Osteoblast (primary cell): ENCODE measurements at regions not wholly inside any gene's neighbourhood (a gene's known extent, or its start where the extent isn't known, plus 50 kb on each side); places are given as distances from the start of the nearest gene placed in this dataset.

ENCODE experiments used
- DNase-seq: peaks from one replicate; pipeline ENCODE4 v3.0.0; 2011; ENCODE audit warnings: low spot score, mixed read lengths; ENCODE audit not compliant: insufficient read length; ENCODE audit errors: missing footprints
- H2AFZ ChIP-seq: 2 replicates; pipeline ENCODE4 v1.6.0; 2011; ENCODE audit warnings: mild to moderate bottlenecking, low read length
- H3K27ac ChIP-seq: 2 replicates; pipeline ENCODE4 v1.5.1; 2011; ENCODE audit warnings: mild to moderate bottlenecking, low read depth, low read length, moderate library complexity
- H3K27me3 ChIP-seq: 2 replicates; pipeline ENCODE4 v1.6.0; 2012; ENCODE audit warnings: mild to moderate bottlenecking, control low read depth, inconsistent platforms, low read length, moderate library complexity; ENCODE audit not compliant: insufficient read depth
- H3K36me3 ChIP-seq: 2 replicates; pipeline ENCODE4 v1.5.1; 2011; ENCODE audit warnings: mild to moderate bottlenecking, low read length, control low read depth, moderate library complexity; ENCODE audit not compliant: insufficient read depth
- H3K4me1 ChIP-seq: 2 replicates; pipeline ENCODE4 v1.5.1; 2011; ENCODE audit warnings: mild to moderate bottlenecking, low read length, control low read depth, moderate library complexity; ENCODE audit not compliant: insufficient read depth
- H3K4me2 ChIP-seq: 2 replicates; pipeline ENCODE4 v1.6.0; 2011; ENCODE audit warnings: mild to moderate bottlenecking, low read length; ENCODE audit not compliant: insufficient read depth
- H3K4me3 ChIP-seq: fragments of 200-600 bp; sonication (generic); 3 replicates; pipeline ENCODE4 v1.5.1; 2012; ENCODE audit warnings: mild to moderate bottlenecking, low read length, inconsistent platforms; ENCODE audit not compliant: insufficient read depth
- H3K79me2 ChIP-seq: 2 replicates; pipeline ENCODE4 v1.6.0; 2012; ENCODE audit warnings: mild to moderate bottlenecking, low read length, control low read depth, inconsistent platforms; ENCODE audit not compliant: insufficient read depth
- H3K9me3 ChIP-seq: 2 replicates; pipeline ENCODE4 v1.5.1; 2011; ENCODE audit warnings: low read depth, low read length, control low read depth
- H4K20me1 ChIP-seq: 2 replicates; pipeline ENCODE4 v1.6.0; 2012; ENCODE audit warnings: mild to moderate bottlenecking, low read length, control low read depth; ENCODE audit not compliant: insufficient read depth
- TF ChIP-seq, protein P1 (sequence below): IDR thresholded peaks from 2 replicates; pipeline ENCODE4 v1.5.1; 2011; ENCODE audit warnings: mild to moderate bottlenecking, low read depth, low read length, moderate library complexity; ENCODE audit errors: extremely low read depth

DNA sequence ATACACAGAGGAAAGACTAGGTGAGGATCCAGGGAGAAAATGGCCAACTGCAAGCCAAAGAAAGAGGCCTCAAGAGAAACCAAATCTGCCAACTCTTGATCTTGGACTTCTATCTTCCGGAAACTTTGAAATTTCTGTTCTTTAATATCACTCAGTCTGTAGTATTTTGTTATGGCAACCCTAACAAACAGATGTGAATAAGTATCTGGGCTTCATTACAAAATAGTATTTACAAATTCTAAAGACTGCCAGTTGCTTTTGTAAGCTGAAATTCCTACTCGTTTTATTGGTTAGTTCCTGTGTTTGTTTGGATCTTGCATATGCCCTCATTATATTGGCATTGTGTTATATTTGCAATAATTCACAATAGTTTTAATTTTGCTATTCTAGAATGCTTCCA is 143.2 kb upstream of the USP15 start:
- no peaks in the 10 kb centered on the region for H3K4me1 ChIP-seq
- H2AFZ ChIP-seq = no peak overlapping the region
- no peaks in the 10 kb centered on the region for H3K79me2 ChIP-seq
- TF ChIP-seq, protein P1, sequence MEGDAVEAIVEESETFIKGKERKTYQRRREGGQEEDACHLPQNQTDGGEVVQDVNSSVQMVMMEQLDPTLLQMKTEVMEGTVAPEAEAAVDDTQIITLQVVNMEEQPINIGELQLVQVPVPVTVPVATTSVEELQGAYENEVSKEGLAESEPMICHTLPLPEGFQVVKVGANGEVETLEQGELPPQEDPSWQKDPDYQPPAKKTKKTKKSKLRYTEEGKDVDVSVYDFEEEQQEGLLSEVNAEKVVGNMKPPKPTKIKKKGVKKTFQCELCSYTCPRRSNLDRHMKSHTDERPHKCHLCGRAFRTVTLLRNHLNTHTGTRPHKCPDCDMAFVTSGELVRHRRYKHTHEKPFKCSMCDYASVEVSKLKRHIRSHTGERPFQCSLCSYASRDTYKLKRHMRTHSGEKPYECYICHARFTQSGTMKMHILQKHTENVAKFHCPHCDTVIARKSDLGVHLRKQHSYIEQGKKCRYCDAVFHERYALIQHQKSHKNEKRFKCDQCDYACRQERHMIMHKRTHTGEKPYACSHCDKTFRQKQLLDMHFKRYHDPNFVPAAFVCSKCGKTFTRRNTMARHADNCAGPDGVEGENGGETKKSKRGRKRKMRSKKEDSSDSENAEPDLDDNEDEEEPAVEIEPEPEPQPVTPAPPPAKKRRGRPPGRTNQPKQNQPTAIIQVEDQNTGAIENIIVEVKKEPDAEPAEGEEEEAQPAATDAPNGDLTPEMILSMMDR = no peak
- H3K36me3 ChIP-seq = no peaks in the 10 kb centered on the region
- no peak overlapping the region for H3K27ac ChIP-seq
- H3K27me3 ChIP-seq = no peaks in the 10 kb centered on the region
- DNase-seq = no peak
- H3K4me2 ChIP-seq = no peak overlapping the region
- H3K4me3 ChIP-seq = no peak overlapping the region
- H3K9me3 ChIP-seq = no peaks in the 10 kb centered on the region
- H4K20me1 ChIP-seq = no peaks in the 10 kb centered on the region

DNA sequence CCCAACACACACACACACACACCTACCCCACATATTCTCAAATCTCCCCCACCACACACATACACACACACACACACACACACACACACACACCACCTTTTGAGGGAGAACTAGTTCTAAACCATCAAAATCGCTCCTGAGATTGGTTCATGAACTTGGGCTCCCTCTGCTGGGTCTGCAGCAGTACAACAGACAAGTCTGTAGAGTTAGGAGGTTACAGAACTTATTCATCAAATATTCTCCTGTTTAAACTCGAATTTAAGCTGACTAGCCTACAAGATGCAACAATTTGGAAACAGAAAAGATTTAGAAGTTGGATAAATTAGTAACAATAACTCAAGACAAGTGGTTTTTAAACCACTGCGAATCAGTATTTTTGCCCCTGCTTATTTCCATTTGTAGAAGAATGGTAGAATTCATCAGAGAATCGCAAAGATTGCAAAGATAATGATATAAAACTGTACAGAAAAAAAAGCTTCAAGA is 136.4 kb upstream of the USP15 start:
- no peak overlapping the region for H3K4me3 ChIP-seq
- TF ChIP-seq, protein P1 = peak; percentile 74
- H3K4me2 ChIP-seq = no peak overlapping the region
- H3K9me3 ChIP-seq = no peaks in the 10 kb centered on the region
- no peak for DNase-seq
- no peaks in the 10 kb centered on the region for H3K79me2 ChIP-seq
- H3K36me3 ChIP-seq = no peaks in the 10 kb centered on the region
- H3K27me3 ChIP-seq = no peaks in the 10 kb centered on the region
- no peak overlapping the region for H3K27ac ChIP-seq
- H4K20me1 ChIP-seq = no peaks in the 10 kb centered on the region
- no peak overlapping the region for H2AFZ ChIP-seq
- no peaks in the 10 kb centered on the region for H3K4me1 ChIP-seq

DNA sequence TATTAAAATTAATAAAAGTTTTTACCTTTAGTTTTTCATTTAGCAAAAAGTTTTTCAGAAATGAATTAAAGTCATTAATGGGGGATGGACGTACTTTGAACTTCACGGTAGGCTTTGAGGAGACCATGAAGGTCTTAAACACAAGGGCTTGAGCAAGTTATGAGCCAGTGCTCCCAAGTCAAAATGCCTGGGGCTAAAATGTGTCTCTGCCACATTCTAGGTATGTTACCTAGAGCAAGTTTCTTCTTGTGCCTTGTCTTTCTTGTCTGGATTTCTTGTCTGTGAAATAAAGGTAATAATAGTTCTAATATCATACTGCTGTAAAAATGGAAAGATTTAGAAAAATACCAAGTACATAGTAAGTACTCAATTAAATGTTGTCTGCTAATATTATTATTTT is 132.7 kb upstream of the USP15 start:
- DNase-seq = no peak
- Histone ChIP-seq H3K4me2 (no peak overlapping the region), H3K27ac (no peak overlapping the region), H3K9me3 (no peaks in the 10 kb centered on the region), H4K20me1 (no peaks in the 10 kb centered on the region), H3K36me3 (no peaks in the 10 kb centered on the region), H3K27me3 (no peaks in the 10 kb centered on the region), H3K4me1 (no peaks in the 10 kb centered on the region), H2AFZ (no peak overlapping the region), H3K4me3 (no peak overlapping the region), H3K79me2 (no peaks in the 10 kb centered on the region)
- TF ChIP-seq, protein P1 = no peak

DNA sequence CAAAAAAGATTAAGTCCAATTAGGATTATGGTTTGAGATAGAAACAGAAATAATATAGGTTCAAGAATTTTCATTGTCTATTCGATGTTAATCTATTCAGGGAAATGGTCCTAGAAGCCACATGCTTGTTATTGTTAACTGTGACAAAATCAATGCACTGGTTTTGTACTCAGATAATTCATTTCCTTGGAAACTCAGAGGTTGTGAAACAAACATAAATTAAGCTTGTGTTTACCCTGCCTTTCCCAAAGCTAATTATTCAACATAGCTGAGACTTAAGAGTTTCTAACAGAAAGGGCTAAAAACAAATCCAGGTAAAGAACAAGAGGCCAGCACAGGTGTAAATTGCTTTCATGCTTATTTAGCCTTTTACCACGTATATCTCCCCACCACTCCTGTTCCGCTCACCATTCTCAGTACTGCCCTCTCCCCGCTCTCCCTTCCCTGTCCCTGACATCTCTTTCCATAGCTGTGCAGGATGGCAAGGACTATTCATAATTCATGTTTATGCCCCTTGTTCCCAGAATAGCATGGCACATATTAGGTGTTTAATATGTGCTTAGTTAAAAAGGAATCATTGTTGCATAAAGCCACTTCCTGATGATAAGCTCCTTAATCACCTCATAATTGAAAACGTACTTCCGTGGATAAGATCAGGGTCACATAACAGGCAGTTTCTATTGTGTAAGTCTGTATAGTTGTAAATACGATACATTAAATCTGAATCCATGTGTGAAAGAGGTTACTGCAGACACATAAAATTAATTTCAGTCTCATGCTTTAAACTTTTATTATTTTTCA is 131.8 kb upstream of the USP15 start:
- H3K9me3 ChIP-seq = no peaks in the 10 kb centered on the region
- no peaks in the 10 kb centered on the region for H4K20me1 ChIP-seq
- no peak overlapping the region for H3K4me2 ChIP-seq
- TF ChIP-seq, protein P1 = no peak
- no peaks in the 10 kb centered on the region for H3K27me3 ChIP-seq
- H3K36me3 ChIP-seq = no peaks in the 10 kb centered on the region
- no peak overlapping the region for H2AFZ ChIP-seq
- H3K4me3 ChIP-seq = no peak overlapping the region
- no peak for DNase-seq
- no peaks in the 10 kb centered on the region for H3K79me2 ChIP-seq
- no peaks in the 10 kb centered on the region for H3K4me1 ChIP-seq
- H3K27ac ChIP-seq = no peak overlapping the region
